DND-41 (cell line): ENCODE measurements at regions not wholly inside any gene's neighbourhood (a gene's known extent, or its start where the extent isn't known, plus 50 kb on each side); places are given as distances from the start of the nearest gene placed in this dataset.

ENCODE experiments used
- ATAC-seq: fragments of 200-7000 bp; cut with Tn5 transposase; 3 replicates; pipeline ENCODE4 v1.9.1; 2021; ENCODE audit warnings: low read depth; ENCODE audit not compliant: insufficient read depth
- DNase-seq: peaks from one replicate; pipeline ENCODE4 v3.0.0-alpha.2; 2020
- H2AFZ ChIP-seq: 2 replicates; pipeline ENCODE4 v1.6.0; 2012; ENCODE audit warnings: low read depth, low read length
- H3K27ac ChIP-seq: 2 replicates; pipeline ENCODE4 v1.5.1; 2012; ENCODE audit warnings: low read length, inconsistent platforms
- H3K27me3 ChIP-seq: fragments of 200-600 bp; sonication (generic); 2 replicates; pipeline ENCODE4 v1.6.0; 2012; ENCODE audit warnings: low read length, mild to moderate bottlenecking, inconsistent platforms; ENCODE audit not compliant: insufficient read depth, poor library complexity
- H3K36me3 ChIP-seq: 2 replicates; pipeline ENCODE4 v1.5.1; 2012; ENCODE audit warnings: low read length, inconsistent platforms; ENCODE audit not compliant: insufficient read depth
- H3K4me1 ChIP-seq: 2 replicates; pipeline ENCODE4 v1.5.1; 2012; ENCODE audit warnings: mild to moderate bottlenecking, low read length; ENCODE audit not compliant: insufficient read depth
- H3K4me2 ChIP-seq: 2 replicates; pipeline ENCODE4 v1.6.0; 2012; ENCODE audit warnings: mild to moderate bottlenecking, moderate library complexity, low read length, inconsistent platforms; ENCODE audit not compliant: insufficient read depth
- H3K4me3 ChIP-seq, 2 experiments: fragments of 200-600 bp in 1 of 2; shearing (Covaris generic) in 1 of 2; 2 replicates each; pipeline ENCODE4 v1.5.1; 2012 to 2016; ENCODE audit warnings: inconsistent platforms in 2 of 2, low read length in 2 of 2, mild to moderate bottlenecking in 2 of 2, low read depth in 1 of 2, moderate library complexity in 1 of 2
- H3K79me2 ChIP-seq: 2 replicates; pipeline ENCODE4 v1.6.0; 2012; ENCODE audit warnings: low read length, inconsistent platforms; ENCODE audit not compliant: insufficient read depth
- H3K9ac ChIP-seq: 2 replicates; pipeline ENCODE4 v1.6.0; 2012; ENCODE audit warnings: low read depth, mild to moderate bottlenecking, inconsistent platforms, low read length, moderate library complexity
- H3K9me3 ChIP-seq: 2 replicates; pipeline ENCODE4 v1.5.1; 2012; ENCODE audit warnings: low read length, moderate library complexity, mild to moderate bottlenecking, inconsistent platforms; ENCODE audit not compliant: insufficient read depth, severe bottlenecking
- H4K20me1 ChIP-seq: 2 replicates; pipeline ENCODE4 v1.6.0; 2012; ENCODE audit warnings: low read length; ENCODE audit not compliant: insufficient read depth
- CTCF ChIP-seq: IDR thresholded peaks from 2 replicates; pipeline ENCODE4 v1.5.1; 2012; ENCODE audit warnings: borderline replicate concordance, low read length, moderate library complexity, mild to moderate bottlenecking; ENCODE audit not compliant: poor library complexity, severe bottlenecking; ENCODE audit errors: extremely low read depth
- EZH2 ChIP-seq: IDR thresholded peaks from 3 replicates; pipeline ENCODE4 v1.6.1; 2012; ENCODE audit warnings: borderline replicate concordance, low read depth, mild to moderate bottlenecking, moderate library complexity, low read length, inconsistent platforms; ENCODE audit not compliant: severe bottlenecking

DNA sequence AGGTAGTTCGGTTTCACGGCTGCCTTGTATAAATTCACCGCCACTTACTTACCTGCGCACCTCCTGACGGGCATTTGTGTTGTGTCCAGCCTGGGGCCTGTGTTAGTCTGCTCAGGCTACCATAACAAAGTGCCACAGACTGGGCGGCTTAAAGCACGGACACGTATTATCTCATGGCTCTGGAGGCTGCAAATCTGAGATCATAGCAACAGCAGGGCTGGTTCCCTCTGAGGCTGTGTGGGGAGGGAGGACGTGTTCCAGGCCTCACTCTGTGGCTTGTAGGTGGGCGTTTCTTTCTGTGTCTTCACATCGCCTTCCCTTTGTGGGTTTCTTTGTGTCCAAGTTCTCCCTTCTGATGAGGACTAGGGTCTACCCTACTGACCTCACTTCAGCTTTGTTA is 93.5 kb upstream of the FZD10 start:
- Histone ChIP-seq H3K4me2 (no peak overlapping the region), H3K9ac (no peak overlapping the region), H3K4me3 (no peak overlapping the region), H2AFZ (no peak overlapping the region), H3K27me3 (no peaks in the 10 kb centered on the region), H4K20me1 (no peaks in the 10 kb centered on the region), H3K36me3 (no peaks in the 10 kb centered on the region), H3K27ac (no peak overlapping the region), H3K4me1 (no peaks in the 10 kb centered on the region), H3K9me3 (no peaks in the 10 kb centered on the region), H3K79me2 (no peaks in the 10 kb centered on the region)
- no peak for DNase-seq
- no peak for ATAC-seq
- TF ChIP-seq EZH2 = no peak
- no peak for TF ChIP-seq CTCF

GRCh38 chr12:130070126-130070611 is 92.1 kb upstream of the FZD10 start:
- Histone ChIP-seq H3K4me2 (no peak overlapping the region), H3K9ac (no peak overlapping the region), H3K27ac (no peak overlapping the region), H3K27me3 (no peaks in the 10 kb centered on the region), H3K9me3 (no peaks in the 10 kb centered on the region), H2AFZ (no peak overlapping the region), H3K79me2 (no peaks in the 10 kb centered on the region), H4K20me1 (no peaks in the 10 kb centered on the region), H3K36me3 (no peaks in the 10 kb centered on the region), H3K4me1 (no peaks in the 10 kb centered on the region), H3K4me3 (no peak overlapping the region)
- no peak for DNase-seq
- ATAC-seq = no peak
- TF ChIP-seq CTCF = no peak
- no peak for TF ChIP-seq EZH2

- no peak overlapping the region for H3K4me3 ChIP-seq
- no peaks in the 10 kb centered on the region for H4K20me1 ChIP-seq
- no peak for DNase-seq
- no peaks in the 10 kb centered on the region for H3K27me3 ChIP-seq
- TF ChIP-seq CTCF (no peak), EZH2 (no peak)
- H3K27ac ChIP-seq = no peak overlapping the region
- H3K9me3 ChIP-seq = no peaks in the 10 kb centered on the region
- H2AFZ ChIP-seq = no peak overlapping the region
- H3K79me2 ChIP-seq = no peaks in the 10 kb centered on the region
- no peak overlapping the region for H3K9ac ChIP-seq
- no peak for ATAC-seq
- no peak overlapping the region for H3K4me2 ChIP-seq
- no peaks in the 10 kb centered on the region for H3K36me3 ChIP-seq
- H3K4me1 ChIP-seq = no peaks in the 10 kb centered on the region
Observed at GRCh38 chr12:130073721-130074120, 88.5 kb upstream of the FZD10 start.
